ENCODE measurements at regions not wholly inside any gene's neighbourhood (a gene's known extent, or its start where the extent isn't known, plus 50 kb on each side); places are given as distances from the start of the nearest gene placed in this dataset.

DNA sequence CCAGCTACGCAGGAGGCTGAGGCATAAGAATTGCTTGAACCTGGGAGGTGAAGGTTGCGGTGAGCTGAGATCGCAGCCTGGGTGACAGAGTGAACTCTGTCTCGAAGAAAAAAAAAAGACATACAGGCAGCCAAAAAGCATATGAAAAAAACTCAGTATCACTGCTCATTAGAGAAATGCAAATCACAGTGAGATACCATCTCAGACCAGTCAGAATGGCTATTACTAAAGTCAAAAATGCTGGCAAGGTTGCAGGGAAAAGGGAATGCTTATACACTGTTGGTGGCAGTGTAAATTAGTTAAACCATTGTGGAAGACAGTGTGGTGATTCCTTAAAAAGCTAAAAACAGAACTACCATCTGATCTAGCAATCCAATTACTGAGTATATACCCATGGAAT lies 123.1 kb downstream of the CHIC2 start:
- TF ChIP-seq POLR2A (IDR thresholded peaks at IDR 0.05; ENCODE audit: low read length) (no peak), GATA1 (IDR thresholded peaks at IDR 0.05; ENCODE audit: low read depth, low read length) (no peak)

Measured in erythroblast (primary cell).